Erythroblast (primary cell): ENCODE measurements at regions not wholly inside any gene's neighbourhood (a gene's known extent, or its start where the extent isn't known, plus 50 kb on each side); places are given as distances from the start of the nearest gene placed in this dataset.
"Not testable (repeated sequence)": the region's sequence is repeated elsewhere in the genome, so short reads cannot be mapped to it uniquely, and the experiment has no call there.

ENCODE experiments used
- DNase-seq, 2 experiments: peaks; one replicate each; lab custom pipeline; 2025; lab: John Stamatoyannopoulos, UW
- GATA1 ChIP-seq: IDR thresholded peaks from 2 replicates; pipeline ENCODE4 v1.6.1; 2011; ENCODE audit warnings: low read depth, mild to moderate bottlenecking, control low read depth, low read length, moderate library complexity
- POLR2A ChIP-seq: IDR thresholded peaks from 2 replicates; pipeline ENCODE4 v1.6.1; 2011; ENCODE audit warnings: mild to moderate bottlenecking, low read length

DNA sequence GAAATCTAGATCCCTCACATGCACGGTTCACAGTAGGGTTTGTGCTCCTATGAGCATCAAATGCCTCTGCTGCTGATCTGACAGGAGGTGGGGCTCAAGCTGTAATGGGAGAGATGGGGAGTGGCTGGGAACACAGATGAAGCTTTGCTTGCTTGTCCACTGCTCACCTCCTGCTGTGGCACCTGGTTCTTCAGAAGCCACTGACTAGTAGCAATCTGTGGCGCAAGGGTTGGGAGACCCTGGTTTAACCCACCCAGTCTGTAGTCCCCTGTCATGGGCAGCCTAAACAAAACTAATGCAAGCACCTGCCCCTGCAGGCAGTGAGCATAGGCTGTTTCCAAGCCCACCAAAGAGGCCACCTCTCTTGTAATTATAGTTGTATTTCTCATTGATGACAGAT, 116.6 kb downstream of the SHOX start:
- DNase-seq = no peak
- no peak for TF ChIP-seq GATA1
- no peak for TF ChIP-seq POLR2A

DNA sequence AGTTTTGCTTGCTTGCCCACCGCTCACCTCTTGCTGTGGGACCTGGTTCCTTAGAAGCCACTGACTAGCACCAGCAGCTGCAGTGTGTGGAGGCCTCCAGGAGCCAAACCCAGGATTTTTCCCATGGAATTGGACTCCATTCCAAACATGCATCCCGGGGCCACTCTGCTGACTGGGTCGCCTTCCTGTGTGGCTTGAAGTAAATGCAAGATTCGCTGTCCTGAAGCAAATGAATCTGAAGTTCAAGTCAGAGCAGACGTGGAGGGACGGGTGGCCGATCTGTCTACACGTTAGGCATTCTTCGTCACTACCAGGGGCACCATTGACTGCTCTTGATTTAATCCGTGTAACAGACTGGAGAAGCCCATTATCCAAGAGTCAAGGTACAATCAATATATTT, 109.0 kb downstream of the SHOX start:
- no peak for TF ChIP-seq GATA1
- no peak for TF ChIP-seq POLR2A
- DNase-seq = no peak

DNA sequence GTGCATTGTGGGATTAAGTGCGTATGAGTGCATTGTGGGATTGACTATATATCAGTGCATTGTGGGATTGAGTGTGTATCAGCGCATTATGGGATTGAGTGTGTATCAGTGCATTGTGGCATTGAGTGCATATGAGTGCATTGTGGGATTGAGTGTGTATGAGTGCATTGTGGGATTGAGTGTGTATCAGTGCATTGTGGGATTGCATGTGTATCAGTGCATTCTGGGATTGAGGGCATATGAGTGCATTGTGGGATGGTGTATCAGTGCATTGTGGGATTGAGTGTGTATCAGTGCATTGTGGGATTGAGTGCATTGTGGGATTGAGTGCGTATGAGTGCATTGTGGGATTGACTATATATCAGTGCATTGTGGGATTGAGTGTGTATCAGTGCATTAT, 106.4 kb downstream of the SHOX start:
- DNase-seq = not testable (repeated sequence)

DNA sequence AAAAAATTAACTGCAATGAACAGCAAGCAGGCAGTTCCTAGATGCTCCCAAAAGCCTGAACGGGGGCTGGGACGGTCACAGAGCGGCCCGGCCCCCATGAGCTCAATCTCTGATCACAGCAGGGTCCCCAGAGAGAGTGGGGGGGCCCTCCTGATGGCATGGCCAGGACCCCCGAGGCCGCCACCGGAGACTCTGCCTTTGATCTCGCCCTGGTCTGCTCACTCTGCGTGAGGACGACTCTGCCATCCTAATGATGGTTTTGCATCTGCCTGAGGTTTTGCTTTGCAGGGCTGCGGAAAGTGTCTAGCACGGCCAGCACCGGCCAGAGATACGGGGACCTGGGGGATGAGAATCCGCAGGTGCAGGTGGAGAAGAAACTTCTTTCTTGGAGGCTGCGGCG, 103.8 kb downstream of the SHOX start:
- TF ChIP-seq GATA1 (no peak), POLR2A (no peak)
- DNase-seq = no peak

DNA sequence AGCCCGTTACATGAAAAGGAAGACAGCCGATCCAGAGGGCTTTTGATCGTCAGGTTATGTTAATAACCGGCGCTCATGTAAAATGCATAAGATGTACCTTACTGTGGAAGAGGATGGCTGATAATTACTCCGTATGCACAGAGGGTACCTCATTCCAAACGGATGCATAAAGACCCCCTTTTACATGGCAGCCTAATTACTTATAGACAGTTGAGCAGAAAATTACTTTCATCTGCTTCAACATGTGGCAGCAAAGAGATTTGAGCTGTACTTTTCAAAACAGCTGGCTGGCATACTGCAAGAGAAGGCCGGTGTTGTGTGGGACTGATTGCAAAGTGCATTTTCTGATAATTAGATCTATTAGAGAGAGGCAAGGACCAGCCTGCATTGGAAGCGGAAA, 103.4 kb downstream of the SHOX start:
- TF ChIP-seq POLR2A (no peak), GATA1 (no peak)
- DNase-seq = no peak

DNA sequence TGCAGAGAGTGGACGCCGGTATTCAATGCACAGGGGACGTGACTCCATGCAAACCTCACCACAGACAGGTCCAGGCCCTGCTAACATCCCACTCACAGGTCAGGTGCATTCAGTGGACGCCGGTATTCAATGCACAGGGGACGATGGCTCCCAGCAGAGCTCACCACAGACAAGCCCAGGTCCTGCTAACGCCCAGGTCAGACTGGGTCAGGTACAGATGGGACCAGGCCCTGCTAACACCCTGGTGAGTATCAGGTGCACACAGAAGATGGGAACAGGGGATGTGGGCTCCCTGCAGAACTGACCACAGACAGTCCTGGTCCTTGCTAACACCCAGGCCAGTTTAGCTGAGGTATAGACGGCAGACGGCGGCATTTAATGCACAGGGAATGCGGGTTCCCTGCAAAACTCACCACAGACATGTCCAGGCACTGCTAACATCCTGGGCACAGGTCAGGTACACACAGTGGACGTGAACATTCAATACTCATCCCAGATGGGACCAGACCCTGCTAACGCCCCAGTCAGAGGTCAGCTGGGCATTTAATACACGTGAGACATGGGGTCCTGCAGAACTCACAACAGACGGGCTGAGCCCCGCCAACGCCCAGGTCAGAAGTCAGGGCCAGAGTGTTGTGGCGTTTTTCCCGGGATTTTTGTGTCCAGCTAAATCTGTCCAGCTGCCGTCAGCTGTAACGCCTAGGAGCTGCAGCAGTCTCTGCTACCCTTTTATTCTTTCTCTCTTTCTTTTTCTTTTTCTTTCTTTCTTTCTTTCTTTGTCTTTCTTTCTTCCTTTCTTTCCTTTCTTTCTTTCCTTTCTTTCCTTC, 99.2 kb downstream of the SHOX start:
- DNase-seq = no peak
- no peak for TF ChIP-seq GATA1
- no peak for TF ChIP-seq POLR2A

DNA sequence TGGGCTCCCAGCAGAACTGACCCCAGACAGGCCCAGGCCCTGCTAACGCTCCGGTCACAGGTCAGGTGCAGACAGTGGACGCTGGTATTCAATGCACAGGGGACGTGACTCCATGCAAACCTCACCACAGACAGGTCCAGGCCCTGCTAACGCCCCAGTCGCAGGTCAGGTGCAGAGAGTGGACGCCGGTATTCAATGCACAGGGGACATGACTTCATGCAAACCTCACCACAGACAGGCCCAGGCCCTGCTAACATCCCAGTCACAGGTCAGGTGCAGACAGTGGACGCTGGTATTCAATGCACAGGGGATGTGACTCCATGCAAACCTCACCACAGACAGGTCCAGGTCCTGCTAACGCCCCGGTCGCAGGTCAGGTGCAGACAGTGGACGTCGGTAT, 98.5 kb downstream of the SHOX start:
- not testable (repeated sequence) for DNase-seq

DNA sequence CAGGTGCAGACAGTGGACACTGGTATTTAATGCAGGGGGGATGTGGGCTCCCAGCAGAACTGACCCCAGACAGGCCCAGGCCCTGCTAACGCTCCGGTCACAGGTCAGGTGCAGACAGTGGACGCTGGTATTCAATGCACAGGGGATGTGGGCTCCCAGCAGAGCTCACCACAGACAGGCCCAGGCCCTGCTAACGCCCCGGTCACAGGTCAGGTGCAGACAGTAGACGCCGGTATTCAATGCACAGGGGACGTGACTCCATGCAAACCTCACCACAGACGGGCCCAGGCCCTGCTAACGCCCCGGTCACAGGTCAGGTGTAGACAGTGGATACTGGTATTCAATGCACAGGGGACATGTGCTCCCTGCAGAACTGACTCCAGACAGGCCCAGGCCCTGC, 98.0 kb downstream of the SHOX start:
- DNase-seq = not testable (repeated sequence)

DNA sequence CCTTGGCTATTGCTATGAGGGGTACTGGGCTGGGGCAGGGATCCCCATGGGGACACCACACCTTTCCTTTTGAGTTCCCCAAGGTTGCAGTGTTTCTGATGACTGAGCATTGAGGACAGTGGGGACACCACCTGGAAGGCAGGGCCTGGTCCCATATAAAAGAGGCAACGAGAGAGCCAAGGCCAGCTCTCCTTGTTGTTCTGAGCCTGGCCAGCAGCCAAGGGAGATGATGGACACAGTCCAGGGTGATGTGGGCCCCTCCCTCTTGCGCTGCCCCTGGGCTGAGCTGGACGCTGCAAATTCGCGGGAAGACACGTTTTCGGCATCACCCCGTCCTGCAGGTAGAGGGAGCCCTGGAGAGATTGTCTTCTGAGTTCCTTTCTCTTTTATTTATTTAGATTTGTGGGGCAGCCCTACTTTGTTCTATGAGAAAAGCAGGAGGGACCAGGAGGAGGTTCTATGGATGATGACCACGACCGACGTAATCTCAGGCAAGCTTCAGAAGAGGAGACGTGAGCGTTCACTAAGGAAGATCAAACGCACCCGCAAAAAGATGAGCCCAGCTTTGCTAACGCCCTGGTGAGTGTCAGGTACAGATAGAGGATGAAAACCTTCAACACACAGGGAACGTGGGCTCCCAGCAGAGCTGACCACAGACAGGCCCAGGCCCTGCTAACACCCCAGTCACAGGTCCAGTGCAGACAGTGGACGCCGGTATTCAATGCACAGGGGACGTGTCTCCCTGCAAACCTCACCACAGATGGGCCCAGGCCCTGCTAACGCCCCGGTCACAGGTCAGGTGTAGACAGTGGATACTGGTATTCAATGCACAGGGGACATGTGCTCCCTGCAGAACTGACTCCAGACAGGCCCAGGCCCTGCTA, 97.4 kb downstream of the SHOX start:
- no peak for TF ChIP-seq POLR2A
- TF ChIP-seq GATA1 = no peak
- no peak for DNase-seq

DNA sequence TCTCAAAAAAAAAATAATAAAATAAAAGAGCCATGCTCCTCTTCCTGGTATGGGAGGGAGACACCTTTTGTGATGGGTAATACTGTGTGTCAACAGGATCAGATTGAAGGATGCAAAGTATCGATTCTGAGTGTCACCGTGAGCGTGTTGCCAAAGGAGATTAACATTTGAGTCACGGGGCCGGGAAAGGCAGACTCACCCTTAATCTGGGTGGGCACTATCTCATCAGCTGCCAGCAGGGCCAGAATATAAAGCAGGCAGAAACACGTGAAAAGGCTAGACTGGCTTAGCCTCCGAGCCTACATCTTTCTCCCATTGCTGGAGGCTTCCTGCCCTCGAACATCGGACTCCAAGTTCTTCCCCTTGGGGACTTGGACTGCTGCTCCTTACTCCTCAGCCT, 95.4 kb downstream of the SHOX start:
- TF ChIP-seq GATA1 = no peak
- TF ChIP-seq POLR2A = no peak
- no peak for DNase-seq

DNA sequence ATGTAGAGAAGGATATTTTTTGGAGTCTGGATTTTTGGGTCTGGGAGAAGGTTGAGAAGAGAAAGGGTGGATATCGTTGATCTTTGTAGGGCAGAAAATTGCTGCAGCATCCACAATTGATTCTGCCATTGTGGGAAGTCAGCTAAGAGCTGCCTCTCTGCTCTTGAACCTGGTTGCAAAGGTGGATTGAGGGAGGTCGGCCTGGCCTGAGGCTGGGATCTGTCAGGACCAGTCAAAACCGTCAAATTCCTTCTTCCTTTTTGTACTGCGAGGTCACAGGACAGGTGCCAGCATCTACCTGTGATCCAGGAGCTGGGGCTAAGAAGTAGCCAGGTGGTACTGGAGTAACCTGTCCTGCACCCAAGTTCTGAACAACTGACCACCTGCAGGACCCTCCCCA, 93.7 kb downstream of the SHOX start:
- TF ChIP-seq GATA1 (no peak), POLR2A (no peak)
- no peak for DNase-seq

DNA sequence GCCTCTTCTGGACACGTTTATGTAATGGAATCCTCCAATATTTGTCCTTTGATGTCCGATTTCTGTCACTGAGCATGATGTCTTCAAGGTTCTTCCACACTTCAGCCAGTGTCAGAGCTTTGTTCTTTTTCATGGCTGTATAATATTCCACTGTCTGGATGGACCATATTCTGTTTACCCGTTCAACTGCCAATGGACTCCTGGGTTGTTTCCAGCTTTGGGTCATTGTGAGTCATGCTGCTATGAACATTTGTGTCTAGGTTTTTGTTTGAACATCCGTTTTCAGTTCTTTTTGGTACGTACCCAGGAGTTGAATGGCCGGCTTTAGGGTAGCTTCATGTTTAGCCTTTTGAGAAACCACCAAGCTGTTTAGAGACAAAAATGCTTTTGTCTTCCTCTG, 93.2 kb downstream of the SHOX start:
- no peak for TF ChIP-seq GATA1
- no peak for TF ChIP-seq POLR2A
- no peak for DNase-seq

DNA sequence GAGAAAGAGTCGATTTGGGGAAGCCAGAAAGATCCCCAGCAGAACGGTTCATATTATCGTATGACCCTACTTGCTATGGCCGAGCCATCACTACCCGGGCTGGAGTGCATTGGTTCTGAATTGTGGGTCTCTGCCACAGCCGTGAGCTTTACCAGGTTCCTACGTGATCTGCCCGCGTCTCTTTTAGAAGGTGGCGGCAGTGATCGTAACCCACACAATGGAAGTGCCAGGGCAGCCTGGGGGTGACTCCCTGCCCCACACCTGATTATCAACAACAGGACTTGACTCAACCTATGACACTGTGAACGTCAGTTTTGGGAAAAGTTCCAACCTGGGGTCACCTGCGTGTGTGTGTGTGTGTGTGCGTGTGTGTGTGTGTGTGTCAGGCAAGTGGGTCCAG, 90.8 kb downstream of the SHOX start:
- no peak for TF ChIP-seq GATA1
- no peak for TF ChIP-seq POLR2A
- DNase-seq = no peak

DNA sequence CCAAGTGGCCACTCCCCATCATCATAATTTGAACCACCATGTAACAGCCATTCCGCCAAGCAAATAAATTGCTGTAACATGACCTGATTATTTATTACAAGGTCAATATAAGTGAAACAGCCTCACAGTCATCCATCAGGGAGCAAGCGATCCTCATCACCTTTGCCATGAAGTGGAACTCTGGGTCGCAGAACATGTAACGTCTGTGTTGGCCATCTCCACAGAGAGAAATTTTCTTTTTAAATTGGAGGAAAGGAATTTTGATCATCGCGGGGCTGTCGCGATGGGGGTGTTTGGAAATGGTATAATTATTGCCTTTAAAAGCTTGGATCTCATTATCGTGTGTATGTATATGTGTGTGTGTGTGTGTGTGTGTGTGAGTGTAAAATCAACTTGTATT, 90.2 kb downstream of the SHOX start:
- DNase-seq = no peak
- TF ChIP-seq POLR2A (no peak), GATA1 (no peak)

DNA sequence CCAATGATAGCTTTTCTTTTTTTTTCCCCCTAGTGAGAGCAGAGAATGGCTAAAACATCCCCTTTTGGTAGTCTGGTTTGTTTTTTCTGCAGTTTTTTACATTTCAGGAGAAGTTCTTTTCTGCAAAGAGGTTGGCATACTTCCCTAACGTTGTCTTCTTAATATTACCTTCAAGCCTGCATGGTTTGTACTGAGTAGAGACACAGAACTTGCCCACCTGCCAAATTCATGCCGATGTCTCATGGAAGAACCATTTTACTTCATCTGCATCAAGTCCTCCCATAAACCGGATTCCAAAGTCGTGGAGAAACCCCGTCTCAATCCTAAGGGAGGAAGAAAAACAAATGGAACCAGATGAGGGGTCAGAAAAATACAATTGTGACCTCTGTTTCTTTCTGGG, 89.7 kb downstream of the SHOX start:
- TF ChIP-seq GATA1 = no peak
- TF ChIP-seq POLR2A = no peak

More for the DNA sequence above, 89.7 kb downstream of the SHOX start:
- no peak for DNase-seq
